GM19025 (cell line): ENCODE measurements at regions not wholly inside any gene's neighbourhood (a gene's known extent, or its start where the extent isn't known, plus 50 kb on each side); places are given as distances from the start of the nearest gene placed in this dataset.

ENCODE experiments used
- ATAC-seq: cut with Tn5 transposase; IDR thresholded peaks from one replicate; pipeline ENCODE4 v1.9.1; 2021; ENCODE audit warnings: mild to moderate bottlenecking, low read depth, moderate library complexity; ENCODE audit not compliant: unreplicated experiment

DNA sequence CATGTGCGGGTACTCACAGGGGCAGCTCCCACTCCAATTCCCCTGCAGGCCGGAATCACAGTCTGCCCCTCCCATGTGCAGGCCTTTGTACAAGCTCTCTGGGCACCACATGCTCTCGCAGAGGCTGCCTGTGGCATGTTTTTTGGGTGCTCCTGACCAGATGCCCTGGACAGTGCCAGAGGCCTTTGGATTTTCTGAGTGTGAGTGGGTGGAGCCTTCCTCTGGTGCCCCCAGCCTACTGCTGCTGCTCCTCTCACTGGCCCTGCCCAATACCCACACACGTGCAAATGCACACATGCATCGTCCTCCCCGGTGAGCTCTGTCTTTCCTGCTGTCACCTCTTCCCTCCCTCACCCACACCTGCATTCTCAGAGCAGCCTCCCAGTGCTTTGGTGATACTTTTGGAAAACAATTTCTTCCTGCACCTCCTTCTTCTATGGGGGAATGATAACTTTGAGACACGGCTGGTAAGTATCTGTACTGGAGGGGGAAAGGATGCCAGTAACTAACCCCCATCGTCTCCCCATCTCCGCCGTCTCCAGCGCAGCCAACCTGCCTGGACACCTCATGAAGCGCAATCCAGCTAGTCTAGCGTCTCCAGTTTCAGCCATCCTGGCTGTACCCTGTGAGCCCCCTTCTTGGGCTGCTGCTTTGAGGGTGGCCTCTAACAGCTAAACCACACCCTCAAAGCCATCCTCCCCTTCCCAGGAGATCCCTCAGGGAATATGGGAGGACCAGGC, 229.4 kb upstream of the TOPAZ1 start:
- no peak for ATAC-seq

DNA sequence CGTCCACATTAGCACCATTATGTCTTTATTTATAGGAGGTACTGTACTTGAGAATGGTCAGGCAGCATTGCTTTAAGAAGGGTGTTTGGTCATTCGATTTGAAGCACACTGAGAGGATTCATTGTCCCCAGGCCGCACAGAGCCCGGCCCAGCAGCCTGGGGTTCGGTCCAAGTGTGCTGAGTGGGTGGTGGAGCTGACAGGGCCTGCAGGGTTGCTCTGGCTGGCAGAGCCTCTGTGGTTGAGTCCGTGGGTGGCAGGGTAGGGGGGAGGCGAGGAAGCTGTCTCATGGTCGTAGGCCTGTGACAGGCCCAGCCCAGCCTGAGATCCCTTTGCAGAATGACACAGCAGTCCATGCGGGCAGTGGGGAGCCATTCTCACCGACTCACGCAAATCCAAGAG, 227.7 kb upstream of the TOPAZ1 start:
- no peak for ATAC-seq

DNA sequence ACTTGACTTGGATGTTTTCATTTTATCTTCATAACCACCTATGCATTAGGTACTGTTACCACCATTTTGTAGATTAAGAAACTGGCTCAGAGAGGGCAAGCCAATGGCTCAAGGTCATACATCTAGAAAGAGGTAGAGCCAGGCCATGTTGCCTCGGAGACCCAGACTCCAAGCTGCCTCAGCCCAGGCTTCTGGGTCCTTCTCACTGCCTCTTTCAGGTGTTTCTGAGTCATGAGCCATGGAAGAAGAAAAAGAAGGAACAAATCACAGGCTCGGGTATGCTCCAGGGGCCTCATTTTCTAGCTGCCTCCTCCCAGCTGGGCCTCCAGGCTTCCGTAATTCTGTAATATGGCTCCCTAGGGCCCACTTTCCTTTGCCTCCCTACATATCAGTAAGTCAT, 226.5 kb upstream of the TOPAZ1 start:
- no peak for ATAC-seq

DNA sequence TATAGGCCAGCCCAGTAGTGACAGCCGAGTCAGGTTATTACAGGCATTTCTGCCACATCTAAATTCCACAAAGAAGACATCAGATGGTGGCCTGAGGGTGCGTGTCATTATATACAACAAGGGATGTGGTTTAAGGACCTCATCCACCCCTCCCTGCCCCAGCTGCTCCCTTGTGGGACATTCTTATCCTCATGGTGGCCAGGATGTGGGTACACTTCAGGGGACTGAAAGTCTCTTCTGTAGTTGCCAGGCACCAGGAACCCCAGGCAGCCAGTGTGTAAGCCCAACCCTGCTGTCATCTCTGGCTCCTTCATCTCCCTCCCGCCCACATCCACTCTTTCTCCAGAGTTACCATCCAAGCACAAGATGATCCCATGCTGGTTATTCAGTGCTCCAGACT, 224.9 kb upstream of the TOPAZ1 start:
- ATAC-seq: no peak

DNA sequence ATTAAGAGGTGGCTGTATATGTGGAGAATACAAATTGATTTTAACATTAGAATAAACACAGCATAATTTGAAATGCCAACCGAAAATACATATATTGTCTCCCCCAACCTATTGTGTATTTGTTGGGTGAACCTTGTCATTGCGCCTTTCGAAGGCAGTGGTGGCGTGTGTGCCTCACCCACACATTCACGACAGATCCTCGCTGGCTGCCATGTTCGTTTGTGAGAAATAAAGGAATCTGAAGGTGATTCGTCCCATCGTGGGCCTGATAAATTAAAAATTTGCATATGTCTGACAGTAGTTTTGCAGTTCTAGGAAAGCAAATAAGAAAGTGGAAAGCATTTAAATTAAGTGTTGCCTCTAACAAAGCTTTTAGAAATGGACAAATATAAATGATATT, 222.8 kb upstream of the TOPAZ1 start:
- no peak for ATAC-seq

DNA sequence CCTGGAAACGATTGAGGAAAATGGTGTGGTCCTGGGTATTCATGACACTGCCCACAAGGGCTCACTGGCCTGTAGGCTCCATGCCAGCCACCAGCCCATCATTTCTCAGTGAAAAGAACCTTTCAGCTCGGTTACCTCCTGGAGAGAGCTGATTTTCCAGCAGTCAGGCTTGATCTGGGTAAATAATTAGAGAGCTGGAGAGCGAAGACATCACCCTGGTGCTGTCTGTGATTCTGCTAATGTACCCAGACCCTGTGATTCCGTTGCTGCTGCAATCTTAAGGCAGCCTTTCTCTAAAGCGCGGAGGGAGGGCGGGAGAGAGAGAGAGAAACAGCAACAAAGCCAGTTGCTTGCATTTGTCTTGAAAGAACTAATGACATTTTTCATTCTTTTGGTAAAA, 221.9 kb upstream of the TOPAZ1 start:
- no peak for ATAC-seq

DNA sequence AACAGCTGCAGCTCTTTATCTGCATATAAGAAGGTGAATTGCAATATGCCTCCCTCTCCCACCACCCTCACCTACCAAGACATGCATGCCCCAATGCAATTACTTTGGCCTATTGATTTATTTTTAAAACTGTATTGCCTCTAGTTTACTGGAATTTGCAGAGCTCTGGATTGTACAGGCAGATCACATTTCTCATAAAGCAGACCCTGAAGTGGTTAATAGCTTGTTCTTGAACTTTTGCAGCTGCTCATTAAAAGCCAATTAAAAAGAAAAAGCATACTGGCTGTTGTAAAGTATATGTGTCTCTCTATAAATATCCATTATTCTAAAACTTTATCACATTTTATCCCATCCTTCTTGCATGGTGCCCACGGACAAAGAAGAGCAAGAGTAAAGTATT, 221.5 kb upstream of the TOPAZ1 start:
- no peak for ATAC-seq

DNA sequence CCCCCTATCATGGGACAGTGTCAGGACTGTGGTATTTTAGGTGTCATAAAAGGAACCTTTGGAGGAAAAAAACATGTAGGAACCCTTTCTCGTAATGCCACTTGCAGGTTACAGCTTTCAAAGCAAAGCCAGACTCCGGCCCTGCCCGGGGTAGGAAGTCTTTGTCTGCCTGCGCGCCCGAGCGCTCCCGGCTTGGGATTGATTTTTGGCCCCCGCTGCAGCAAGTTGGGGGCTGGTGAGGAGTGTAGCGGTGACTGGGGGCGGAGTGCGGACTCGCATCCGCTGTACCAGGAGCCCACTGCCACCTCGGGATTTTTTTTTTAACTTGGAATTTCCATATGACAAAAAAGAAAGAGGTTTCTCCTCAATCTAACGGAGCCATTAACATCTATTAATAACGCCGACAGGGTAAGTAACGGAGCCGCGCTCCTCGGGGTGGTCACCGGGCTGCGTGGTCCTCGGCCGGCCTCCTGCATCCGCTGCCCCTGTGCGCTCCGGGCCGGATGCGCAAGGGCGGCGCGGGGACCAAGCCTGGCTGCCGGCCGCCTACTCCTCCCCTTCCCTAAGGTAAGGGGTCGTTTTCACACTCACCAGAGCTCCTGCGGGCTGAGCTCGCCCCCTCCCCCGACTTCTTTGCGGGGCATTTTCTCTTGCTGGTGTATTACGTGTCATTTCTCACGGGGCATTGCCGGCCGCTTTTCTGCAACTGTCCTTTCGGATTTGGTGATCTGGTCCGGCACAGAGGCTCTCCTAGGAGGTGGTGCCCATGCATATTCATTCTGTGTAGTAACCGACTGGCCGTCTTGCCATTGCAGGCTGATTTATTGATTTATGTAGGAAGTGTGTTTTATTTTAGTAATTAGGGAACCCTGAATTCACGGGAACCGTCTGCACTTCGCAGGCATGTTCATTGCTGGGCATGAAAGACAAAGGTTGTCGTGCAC, 219.8 kb upstream of the TOPAZ1 start:
- ATAC-seq: no peak

DNA sequence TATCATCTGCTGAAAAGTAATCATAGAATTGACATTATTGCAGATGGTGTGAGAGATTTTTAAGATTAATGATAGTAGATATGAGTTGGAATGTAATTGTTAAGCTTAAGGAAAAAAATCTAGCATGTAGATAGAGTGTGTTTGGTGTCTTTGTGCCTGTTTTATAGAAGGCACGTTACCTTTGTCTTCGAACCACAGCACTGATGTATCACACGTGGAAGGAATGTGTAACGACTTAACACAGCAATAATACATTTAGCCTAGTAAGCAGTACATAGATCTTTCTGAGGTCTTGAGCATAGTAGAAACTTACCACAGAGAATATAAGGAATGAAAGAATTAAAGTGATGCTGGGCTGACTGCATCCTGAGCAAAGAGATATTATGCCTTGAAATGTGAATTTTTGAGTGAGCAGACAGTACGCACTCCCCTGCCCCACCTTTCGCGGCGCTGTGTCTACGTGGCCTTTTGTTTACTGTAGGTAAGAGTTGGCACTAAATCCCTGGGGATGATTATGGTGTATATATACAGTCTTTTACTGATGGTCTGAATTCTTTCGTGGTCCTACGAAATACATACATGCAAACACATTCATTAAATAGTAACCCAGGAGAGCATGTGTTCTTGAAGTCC, 217.6 kb upstream of the TOPAZ1 start:
- no peak for ATAC-seq

DNA sequence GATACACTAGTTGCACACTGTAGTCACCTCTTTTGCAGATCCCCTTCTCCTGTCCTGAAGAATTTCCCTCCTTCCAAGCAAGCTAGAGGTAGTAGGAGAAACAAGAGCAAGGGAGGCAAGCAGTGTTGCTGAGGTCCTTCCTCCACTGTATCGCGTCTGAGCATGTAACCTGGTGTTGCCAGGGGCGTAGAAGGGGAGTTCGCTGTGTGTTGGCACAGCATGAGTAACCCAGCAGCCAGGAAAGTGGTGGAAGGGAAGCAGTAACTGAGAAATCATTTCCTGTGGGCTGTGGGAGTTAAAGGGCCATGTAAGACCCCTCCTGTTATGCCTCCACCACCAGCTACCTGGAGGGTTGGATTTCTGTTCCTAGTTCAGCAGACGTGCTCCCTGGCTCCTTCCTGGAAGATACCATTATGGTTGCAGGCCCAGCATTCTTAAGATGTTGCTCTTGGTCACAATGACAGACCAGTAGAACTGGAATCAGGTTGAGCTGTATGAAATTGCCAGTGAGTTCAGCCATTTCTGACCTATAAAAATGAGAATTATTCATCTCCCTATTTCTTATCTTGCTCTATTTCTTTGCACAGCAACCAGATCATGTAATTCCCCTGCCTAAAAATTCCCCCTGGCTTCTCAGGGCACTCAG, 215.3 kb upstream of the TOPAZ1 start:
- no peak for ATAC-seq

DNA sequence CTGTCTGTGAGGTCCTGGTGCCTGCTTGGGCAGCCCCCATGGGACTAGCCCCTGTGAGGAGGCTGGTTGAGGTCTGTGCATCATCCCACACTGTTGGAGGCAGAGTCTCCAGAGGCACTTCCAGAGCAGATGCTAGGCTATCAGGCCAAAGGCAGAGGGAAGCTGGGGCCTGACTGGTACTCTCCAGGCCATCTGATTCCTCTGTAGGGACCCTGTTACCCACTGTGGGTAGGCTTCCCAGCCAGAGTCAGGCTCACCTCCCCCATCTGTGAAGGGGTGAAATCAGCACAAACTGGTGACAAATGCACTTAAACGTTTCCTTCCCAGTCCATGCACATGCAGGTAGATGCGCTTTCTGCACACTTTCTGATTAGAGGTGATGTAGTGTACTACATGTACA, 212.6 kb upstream of the TOPAZ1 start:
- no peak for ATAC-seq

DNA sequence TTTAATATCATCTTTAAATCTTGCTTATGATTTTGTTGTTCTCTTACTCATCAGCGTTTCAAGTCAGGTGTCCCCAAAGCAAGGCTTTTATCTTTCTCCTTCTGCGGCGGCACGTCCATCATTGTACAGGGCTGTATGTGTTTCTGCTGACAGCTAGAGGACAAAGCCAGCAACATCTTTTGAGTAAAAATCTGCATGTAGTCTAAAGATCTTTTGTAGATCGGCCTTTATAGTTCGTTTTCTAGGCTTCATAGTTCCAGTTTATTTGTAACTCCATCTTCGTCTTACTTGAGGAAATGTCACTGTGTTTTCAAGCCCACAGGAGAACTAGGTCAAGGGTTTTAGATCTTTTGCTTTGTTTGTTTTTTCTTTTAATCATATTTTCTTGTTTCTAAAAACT, 211.4 kb upstream of the TOPAZ1 start:
- ATAC-seq: no peak

DNA sequence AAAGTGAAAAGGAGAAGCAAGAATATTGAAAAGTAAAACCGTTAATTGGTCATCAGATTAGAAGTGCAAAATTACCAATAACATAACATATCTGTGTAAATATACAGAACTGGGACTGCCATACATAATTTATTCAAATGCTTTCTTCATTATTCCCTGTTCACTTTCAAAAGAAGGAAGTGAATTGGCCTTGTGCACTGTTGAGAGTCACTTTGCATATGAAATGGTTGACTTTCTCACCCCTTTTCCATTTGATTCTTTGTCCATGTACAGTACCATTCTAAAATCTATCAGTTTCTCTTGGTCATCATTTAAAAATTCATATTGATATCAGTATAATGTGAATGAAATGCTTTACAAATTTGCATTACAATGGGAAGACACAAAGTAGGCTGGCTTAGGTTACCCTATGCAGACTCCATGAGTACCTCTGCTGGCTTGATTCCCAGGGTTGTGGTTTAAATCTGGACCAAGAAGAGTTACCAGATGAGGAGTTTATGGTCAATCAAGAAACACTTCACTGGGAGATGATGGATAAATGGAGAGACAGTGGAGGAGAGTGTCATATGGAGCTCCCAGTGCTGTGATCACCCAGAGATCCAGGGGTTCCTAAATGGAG, 210.9 kb upstream of the TOPAZ1 start:
- ATAC-seq: no peak

DNA sequence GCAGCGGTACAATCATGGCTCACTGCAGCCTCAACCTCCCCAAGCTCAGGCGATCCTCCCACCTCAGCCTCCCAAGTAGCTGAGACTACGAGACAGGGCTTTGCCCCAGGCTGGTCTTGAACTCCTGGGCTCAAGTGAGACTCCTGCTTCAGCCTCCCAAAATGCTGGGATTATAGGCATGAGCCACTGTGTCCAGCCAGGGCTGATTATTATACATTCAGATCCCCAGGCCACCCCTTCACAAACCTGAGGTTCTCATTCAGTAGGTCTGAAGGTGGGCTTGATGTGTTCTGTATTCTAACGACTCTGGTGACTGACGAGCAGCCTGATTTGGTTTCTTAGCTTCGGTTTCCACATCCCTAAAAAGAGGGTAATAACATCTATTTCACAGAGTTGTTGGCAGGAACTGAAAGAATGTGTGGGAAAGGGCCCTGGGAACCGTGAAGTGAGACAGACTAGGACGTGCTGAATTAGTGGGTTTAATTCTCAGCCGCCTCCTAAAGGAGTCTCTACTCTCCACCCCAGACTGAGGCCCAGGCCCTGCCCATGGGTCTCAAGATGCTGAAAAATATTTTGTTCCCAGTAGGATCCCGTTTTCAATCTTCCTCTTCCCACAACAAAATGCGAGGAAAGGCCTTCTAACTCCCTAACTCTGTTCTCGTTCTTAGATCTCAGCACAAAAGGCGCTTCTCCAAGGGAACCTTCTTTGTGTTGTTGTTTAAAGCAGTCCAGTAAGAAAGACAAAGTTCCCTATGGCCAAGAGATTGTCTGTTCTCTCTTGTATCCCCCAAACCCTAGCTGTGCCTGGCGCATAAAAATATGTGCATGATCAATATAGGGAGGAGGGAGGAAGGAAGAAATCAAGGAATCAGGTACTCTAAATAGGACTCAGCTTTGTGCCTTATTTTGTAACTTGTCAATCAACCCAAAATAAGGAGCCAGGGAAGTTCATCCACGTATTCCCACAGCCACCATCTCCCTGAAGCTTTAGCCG, 210.0 kb upstream of the TOPAZ1 start:
- no peak for ATAC-seq

DNA sequence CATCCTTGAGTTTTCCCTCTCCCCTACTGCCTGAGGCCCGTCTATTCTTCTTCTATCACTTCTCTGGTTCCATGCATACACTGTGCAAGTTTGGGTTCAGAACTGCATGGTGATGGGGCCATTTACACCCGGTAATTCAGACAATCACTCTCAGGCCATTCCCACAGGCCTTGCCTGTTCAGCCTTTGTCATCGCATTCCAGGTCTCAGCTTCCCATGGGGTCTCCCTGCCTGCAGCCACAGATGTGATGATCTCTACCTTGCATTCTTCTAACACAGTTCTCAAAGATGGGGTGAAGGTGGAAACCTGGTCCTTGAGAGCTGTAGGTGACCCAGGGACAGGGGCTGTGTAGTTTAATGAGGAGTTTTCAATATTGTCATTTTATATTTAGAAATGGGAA, 209.2 kb upstream of the TOPAZ1 start:
- ATAC-seq: no peak

DNA sequence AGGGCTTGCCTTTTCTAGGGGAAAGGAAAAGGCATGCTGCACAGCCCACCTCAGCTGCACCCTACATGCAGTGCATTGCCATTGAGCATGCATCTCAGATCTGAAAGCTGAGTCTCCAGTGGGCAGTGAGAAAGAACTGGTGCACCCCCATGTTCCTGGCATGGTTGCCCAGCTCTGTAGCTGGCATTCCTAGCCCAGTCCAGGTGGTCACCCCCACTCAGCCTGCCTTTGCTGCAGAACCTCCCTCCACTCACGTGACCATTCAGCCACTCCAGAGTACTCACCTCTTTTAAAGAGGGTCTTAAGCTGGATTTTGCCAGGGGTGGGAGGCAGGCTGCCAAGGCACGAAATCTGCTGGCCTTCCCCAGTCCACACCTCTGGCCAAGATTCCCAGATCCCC, 208.6 kb upstream of the TOPAZ1 start:
- ATAC-seq: no peak

DNA sequence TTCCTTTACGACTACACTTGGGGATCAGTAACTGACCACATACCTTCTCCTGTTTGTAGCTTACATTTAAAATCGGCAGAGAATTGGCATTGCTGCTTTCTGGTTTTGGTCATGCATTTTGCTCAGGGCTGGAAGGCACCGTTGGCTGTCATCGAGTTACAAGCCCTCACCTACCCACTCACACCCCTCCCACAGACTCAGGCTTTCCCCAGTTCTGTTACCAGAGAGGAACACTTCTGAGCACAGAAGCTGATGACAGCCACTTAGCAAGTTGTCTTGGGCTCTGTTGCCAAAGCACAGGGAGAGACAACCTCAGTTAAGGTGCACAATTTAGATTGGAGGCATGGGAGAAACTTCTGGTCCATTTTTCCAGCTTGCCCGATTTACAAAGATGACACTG, 204.8 kb upstream of the TOPAZ1 start:
- ATAC-seq: no peak

DNA sequence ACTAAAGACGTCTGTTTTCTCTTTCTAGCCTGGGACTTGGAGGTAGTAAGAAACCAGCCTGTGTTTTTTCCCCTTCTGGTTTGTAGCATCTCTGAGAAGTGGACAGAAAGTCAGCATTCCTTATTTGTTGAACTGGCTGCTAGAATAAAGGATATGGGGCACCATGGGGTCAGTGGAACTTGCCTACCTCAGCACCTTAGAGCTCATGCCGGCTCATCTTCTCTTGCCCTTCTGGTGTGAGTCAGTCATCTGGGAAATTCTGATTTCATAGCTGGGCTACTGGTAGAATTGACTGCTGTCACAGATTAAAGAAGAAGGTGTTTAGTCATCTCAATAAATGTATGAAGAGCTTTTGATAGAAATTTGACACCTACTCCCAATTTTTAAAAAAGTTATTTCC, 202.7 kb upstream of the TOPAZ1 start:
- ATAC-seq: no peak

DNA sequence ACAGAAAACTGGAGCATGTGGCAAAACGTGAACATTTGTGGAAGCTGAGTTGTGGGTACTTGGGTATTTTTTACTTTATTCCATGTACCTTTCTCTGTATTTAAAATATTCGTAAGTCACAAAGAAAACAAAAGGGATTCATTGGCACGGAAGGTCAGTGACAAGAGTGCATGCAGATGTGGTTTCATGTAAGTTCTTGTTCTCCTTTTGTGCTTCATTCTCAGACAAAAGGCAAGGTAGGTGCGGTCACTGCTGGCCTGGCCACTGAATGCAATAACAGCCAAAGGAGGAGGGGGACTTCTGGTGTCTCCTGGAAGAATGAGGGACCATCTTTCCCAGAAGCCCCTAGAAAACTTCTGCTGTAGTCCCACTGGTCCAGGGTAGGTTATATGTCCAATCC, 200.0 kb upstream of the TOPAZ1 start:
- no peak for ATAC-seq
